NT2/D1 (cell line): ENCODE measurements at regions not wholly inside any gene's neighbourhood (a gene's known extent, or its start where the extent isn't known, plus 50 kb on each side); places are given as distances from the start of the nearest gene placed in this dataset.

Source experiments
- SUZ12 ChIP-seq: IDR thresholded peaks from 2 replicates; pipeline ENCODE4 v1.6.1; 2011; ENCODE audit not compliant: insufficient read length, insufficient read depth; ENCODE audit errors: extremely low read depth
- YY1 ChIP-seq: IDR thresholded peaks from 2 replicates; pipeline ENCODE4 v1.6.1; 2011; ENCODE audit not compliant: insufficient read length, insufficient read depth

GRCh38 chr2:180523621-180524340 lies 456.6 kb upstream of the UBE2E3 start:
- no peak for TF ChIP-seq SUZ12
- TF ChIP-seq YY1, result no peak
